Spinal cord (tissue), 9 donors: ENCODE measurements at regions not wholly inside any gene's neighbourhood (a gene's known extent, or its start where the extent isn't known, plus 50 kb on each side); places are given as distances from the start of the nearest gene placed in this dataset.
"Not testable (repeated sequence)": the region's sequence is repeated elsewhere in the genome, so short reads cannot be mapped to it uniquely, and the experiment has no call there.

Experiments used
- DNase-seq, 6 donors: peaks; one replicate each; pipeline versions ENCODE4 v3.0.0 to v3.0.0-alpha.2; 2013 to 2015; ENCODE audit warnings: low spot score in 6 of 6, low read depth in 4 of 6
- H3K27ac ChIP-seq: one replicate; pipeline ENCODE4 v1.5.1; 2013; ENCODE audit warnings: low read depth, low read length, control low read depth
- H3K27me3 ChIP-seq: one replicate; pipeline ENCODE4 v1.6.1; 2013; ENCODE audit warnings: low read length; ENCODE audit not compliant: control insufficient read depth, insufficient read depth
- H3K36me3 ChIP-seq: one replicate; pipeline ENCODE4 v1.6.1; 2013; ENCODE audit warnings: low read length; ENCODE audit not compliant: control insufficient read depth, insufficient read depth
- H3K4me1 ChIP-seq: one replicate; pipeline ENCODE4 v1.6.1; 2013; ENCODE audit warnings: low read length; ENCODE audit not compliant: control insufficient read depth, insufficient read depth
- H3K4me3 ChIP-seq: one replicate; pipeline ENCODE4 v1.5.1; 2013; ENCODE audit warnings: low read depth, low read length, control low read depth
- H3K9me3 ChIP-seq: one replicate; pipeline ENCODE4 v1.6.1; 2013; ENCODE audit warnings: low read length; ENCODE audit not compliant: control insufficient read depth, insufficient read depth
- WGBS: methylation state at CpG from one replicate; pipeline ENCODE4 v1.1.5; 2013; ENCODE audit warnings: missing lambda C conversion rate; ENCODE audit not compliant: insufficient coverage; 5-methylcytosine and 5-hydroxymethylcytosine counted together
- donor health status: healthy.

DNA sequence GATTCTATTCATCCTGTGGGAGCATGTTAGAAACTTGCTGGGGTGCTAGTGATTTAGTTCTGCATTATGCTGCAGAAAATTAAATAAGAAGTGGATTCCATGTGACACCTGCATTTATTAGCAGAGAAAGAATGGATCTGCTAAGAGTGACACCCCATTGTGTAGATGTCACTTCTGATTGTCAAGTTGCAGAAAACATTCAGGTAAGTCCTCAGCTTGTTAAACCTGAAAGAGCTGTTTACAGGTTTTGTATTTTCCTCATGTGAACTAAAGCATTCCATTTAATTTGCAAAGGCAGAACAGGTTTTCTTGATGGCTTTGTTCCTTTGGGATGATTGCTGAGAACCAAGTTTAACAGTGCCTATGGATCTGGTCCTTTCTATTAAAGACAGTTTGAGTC is 238.7 kb downstream of the ABCC12 start:
- no peak overlapping the region for H3K27ac ChIP-seq
- H3K4me1 ChIP-seq, result no peaks in the 10 kb centered on the region
- no peaks in the 10 kb centered on the region for H3K9me3 ChIP-seq
- H3K36me3 ChIP-seq, result no peaks in the 10 kb centered on the region
- no peak overlapping the region for H3K4me3 ChIP-seq
- H3K27me3 ChIP-seq, result no peaks in the 10 kb centered on the region
- DNase-seq, result no peak

DNA sequence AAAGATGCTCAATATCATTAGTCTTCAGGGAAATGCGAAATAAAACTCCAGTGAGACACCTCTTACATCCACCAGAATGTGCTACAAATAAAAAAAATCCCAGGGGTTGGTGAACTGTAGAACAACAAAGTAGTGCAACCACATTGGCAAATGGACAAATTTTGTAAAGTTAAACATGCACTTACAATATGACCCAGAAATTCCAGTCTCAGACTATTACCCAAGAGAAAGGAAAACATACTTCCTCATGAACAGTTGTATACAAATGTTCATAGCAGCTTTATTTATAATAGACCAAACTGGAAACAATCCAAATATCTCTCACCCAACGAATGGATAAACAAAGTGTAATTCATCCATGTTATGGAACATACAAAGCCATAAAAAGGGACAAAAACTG is 239.5 kb downstream of the ABCC12 start:
- no CpG with 5 or more reads among the region's 2 CpGs for WGBS
- H3K4me3 ChIP-seq, result no peak overlapping the region
- no peak for DNase-seq
- H3K27me3 ChIP-seq, result no peaks in the 10 kb centered on the region
- H3K4me1 ChIP-seq, result no peaks in the 10 kb centered on the region
- H3K9me3 ChIP-seq, result no peaks in the 10 kb centered on the region
- no peak overlapping the region for H3K27ac ChIP-seq
- no peaks in the 10 kb centered on the region for H3K36me3 ChIP-seq

DNA sequence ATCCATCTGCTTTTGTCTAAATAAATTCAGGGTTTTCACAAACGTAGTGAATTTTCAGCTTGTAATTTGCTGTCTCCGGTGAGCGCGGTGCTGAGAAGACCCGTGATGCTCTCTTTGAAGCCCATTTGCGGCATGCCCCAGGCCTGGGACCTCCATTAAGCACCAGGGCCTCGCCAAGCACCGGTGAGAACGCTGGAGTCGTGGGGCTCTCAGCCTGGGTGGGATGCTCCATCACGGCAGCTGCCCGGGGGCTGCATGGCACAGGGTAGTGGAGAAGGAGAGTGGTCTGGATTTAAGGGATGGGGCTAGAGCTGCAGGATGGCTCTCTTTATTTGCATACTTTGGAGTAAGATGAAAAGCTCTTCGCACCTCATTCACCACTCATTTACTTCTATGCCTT is 248.7 kb downstream of the ABCC12 start:
- H3K27me3 ChIP-seq, result no peaks in the 10 kb centered on the region
- no peaks in the 10 kb centered on the region for H3K4me1 ChIP-seq
- 75% methylated on average over 11 of the region's 13 CpGs for WGBS
- H3K9me3 ChIP-seq, result no peaks in the 10 kb centered on the region
- H3K36me3 ChIP-seq, result no peaks in the 10 kb centered on the region
- peak in 1 of 6 donors; percentile 45 for DNase-seq
- no peak overlapping the region for H3K27ac ChIP-seq
- no peak overlapping the region for H3K4me3 ChIP-seq

DNA sequence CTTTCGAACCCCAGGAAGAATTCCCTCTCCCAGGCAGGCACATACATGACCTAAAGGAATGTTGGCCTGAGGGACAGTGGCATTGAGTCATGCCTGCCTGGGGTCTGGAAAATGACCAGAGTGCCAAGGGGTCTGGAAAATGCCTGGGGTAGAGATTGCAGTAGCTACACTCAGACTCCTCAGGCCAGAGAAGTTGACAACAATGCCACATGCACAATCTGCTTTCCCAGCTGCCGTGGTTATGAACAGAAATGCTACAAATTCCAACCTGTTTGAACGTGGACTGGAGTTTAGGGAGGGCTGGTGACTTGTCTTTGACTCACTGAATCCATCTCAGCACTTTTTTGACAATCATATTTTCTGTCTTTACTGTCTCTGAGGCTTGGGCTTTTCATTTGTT is 250.0 kb downstream of the ABCC12 start:
- 80% methylated on average over 1 of the region's 3 CpGs for WGBS
- Histone ChIP-seq H3K4me3 (no peak overlapping the region), H3K27ac (no peak overlapping the region), H3K4me1 (no peaks in the 10 kb centered on the region), H3K36me3 (no peaks in the 10 kb centered on the region), H3K27me3 (no peaks in the 10 kb centered on the region), H3K9me3 (no peaks in the 10 kb centered on the region)
- no peak for DNase-seq

DNA sequence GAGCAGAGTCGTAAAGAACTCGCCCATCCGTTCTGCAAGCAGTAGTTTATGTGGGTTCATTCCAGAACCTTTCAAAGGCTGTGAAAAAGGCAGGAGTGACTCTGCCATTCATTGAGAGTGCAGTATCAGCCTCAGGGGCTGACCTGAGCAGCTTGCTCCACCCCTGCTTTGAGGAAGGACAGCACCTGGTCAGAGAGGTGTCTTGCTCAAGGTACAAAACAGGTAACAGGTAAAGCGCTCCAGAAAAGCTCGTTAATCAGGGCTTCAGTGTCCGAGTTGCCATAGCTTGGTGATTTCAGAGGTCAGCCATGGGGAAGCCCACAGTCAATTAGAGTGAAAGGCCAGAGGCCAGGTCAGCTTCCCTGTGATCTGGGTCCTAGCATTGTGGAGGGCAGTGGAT is 251.1 kb downstream of the ABCC12 start:
- DNase-seq, result no peak
- WGBS, result 74% methylated on average over 6 of the region's 6 CpGs
- Histone ChIP-seq H3K27me3 (no peaks in the 10 kb centered on the region), H3K27ac (no peak overlapping the region), H3K4me3 (no peak overlapping the region), H3K36me3 (no peaks in the 10 kb centered on the region), H3K9me3 (no peaks in the 10 kb centered on the region), H3K4me1 (no peaks in the 10 kb centered on the region)

DNA sequence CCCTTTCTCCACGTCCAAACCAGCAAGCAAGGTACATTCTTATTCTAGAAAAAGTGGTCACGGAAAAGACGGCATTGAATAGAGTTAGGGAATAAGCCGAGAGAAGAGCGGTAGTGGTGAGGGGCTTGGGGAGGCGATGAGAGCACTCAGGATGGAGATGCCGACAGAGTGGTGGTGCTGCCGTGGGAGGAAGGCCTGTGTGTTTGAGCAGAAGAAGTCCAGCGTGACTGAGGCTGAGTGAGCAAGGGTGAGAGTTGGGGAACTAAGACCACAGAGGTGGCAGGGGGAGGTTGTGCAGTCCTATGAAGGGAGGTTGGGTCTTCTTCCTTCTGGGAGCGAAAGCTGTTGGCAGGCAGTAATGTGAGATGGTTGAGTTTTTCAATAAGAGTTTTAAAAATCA is 252.3 kb downstream of the ABCC12 start:
- Histone ChIP-seq H3K36me3 (no peaks in the 10 kb centered on the region), H3K27ac (no peak overlapping the region), H3K4me1 (no peaks in the 10 kb centered on the region), H3K4me3 (no peak overlapping the region), H3K9me3 (no peaks in the 10 kb centered on the region), H3K27me3 (no peaks in the 10 kb centered on the region)
- DNase-seq, result no peak
- WGBS, result 89% methylated on average over 8 of the region's 10 CpGs

DNA sequence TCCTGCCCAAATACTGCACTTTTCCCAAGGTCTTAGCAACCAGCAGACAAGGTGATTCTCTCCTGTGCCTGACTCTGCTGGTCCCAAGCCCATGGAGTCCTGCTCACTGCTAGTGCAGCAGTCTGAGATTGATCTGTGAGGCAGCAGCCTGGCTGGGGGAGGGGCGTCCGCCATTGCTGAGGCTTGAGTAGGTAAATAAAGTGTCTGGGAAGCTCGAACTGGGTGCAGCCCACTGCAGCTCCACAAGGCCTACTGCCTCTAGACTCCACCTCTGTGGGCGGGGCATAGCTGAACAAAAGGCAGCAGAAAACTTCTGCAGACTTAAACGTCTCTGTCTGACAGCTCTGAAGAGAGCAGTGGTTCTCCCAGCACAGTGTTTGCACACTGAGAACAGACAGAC is 258.7 kb downstream of the ABCC12 start:
- not testable (repeated sequence) for H3K27ac ChIP-seq, H3K9me3 ChIP-seq, H3K4me3 ChIP-seq, H3K36me3 ChIP-seq, H3K4me1 ChIP-seq, H3K27me3 ChIP-seq, DNase-seq
- 73% methylated on average over 4 of the region's 5 CpGs for WGBS

DNA sequence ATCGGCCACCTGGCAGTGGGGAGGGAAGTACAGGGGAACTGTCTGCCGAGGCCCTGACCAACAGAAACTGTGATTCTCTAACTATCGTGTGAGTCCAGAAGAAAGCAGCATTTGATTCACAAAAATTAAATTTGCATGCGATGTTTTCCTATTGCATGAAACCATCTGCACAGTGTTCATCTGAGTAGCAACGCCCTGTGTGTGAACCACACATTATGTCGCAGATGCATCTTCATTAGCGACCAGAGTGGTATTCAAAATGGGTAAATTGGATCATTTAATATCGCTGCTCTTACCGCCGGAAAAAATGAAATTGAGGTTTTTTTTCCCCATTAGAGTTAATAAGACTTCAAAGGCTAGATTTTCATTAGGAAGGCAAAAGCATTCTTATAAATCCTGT is 260.6 kb downstream of the ABCC12 start:
- no peaks in the 10 kb centered on the region for H3K9me3 ChIP-seq

DNA sequence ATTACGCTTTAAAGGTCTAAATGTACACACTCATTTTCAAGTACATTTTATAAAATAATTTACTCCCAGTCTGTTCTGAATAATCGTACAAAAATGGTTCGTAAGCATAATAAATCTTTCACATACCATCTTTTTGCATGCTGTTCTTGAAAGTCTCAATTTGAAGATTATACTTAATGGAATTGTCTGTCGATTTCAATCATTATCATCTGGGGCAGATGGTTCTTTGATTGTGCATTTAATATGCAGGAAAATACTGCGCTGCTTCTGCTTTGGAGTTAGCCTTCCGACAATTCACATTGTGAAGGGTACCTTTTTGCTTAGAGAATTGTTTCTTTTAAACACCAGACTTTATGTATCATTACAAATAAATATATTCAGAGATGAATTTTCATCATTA is 262.8 kb downstream of the ABCC12 start:
- Histone ChIP-seq H3K4me3 (no peak overlapping the region), H3K27ac (no peak overlapping the region), H3K27me3 (no peaks in the 10 kb centered on the region), H3K4me1 (no peaks in the 10 kb centered on the region), H3K9me3 (no peaks in the 10 kb centered on the region), H3K36me3 (no peaks in the 10 kb centered on the region)
- WGBS, result 63% methylated on average over 2 of the region's 6 CpGs
- peak in 1 of 6 donors; percentile 79 for DNase-seq

More for the DNA sequence above, 260.6 kb downstream of the ABCC12 start:
- no peaks in the 10 kb centered on the region for H3K27me3 ChIP-seq
- no peaks in the 10 kb centered on the region for H3K4me1 ChIP-seq
- H3K36me3 ChIP-seq, result no peaks in the 10 kb centered on the region
- 52% methylated on average over 5 of the region's 10 CpGs for WGBS
- no peak overlapping the region for H3K27ac ChIP-seq
- peak in 2 of 6 donors; percentile 70 to 86 for DNase-seq
- H3K4me3 ChIP-seq, result no peak overlapping the region

DNA sequence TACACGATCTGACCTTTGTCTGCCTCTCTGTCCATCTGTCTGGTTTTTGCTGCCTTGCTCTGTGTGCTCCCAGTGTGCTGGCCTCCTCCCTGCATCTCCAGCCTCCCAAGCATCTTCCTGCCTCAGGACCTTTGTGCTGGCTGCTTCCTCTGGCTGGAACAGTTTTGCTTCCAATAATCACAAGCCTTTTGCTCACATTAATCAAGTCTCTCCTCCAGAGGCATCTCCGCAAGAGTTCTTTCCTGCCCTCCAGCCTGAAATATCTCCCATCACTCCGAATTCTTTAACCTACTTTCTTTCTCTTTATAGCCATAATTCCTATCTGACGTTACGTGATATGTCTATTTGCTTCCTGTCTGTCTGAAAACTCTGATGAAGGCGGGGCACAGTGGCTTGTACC is 267.1 kb downstream of the ABCC12 start:
- 81% methylated on average over 3 of the region's 6 CpGs for WGBS
- peaks cover 12% of the 10 kb centered on the region for H3K4me1 ChIP-seq
- no peak overlapping the region for H3K4me3 ChIP-seq
- no peaks in the 10 kb centered on the region for H3K27me3 ChIP-seq
- no peaks in the 10 kb centered on the region for H3K36me3 ChIP-seq
- no peak overlapping the region for H3K27ac ChIP-seq
- DNase-seq, result no peak
- H3K9me3 ChIP-seq, result no peaks in the 10 kb centered on the region
